ENCODE measurements at regions not wholly inside any gene's neighbourhood (a gene's known extent, or its start where the extent isn't known, plus 50 kb on each side); places are given as distances from the start of the nearest gene placed in this dataset.
"Not testable (repeated sequence)": the region's sequence is repeated elsewhere in the genome, so short reads cannot be mapped to it uniquely, and the experiment has no call there.

DNA sequence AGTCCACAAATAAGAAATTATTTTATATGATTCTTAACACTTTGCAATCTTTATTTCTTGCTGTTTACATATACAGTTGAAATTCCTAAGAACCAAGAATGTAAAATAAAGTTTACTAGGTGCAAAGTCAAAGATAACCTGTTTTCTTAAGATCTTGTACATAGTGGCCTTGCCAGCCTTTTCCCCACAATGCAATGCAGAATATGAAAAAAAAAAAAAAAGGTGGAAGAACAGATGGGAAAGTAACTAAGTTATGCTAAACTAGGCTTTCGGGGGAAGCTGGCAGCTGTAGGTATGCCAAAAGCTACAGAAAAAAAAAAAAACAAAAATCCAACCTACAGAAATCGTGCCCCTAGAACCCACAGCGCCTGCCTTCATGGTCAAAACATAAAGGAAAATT, 1588.4 kb downstream of the STIM2 start:
- no peak for DNase-seq
- Histone ChIP-seq H3K4me1 (no peaks in the 10 kb centered on the region), H3K36me3 (no peaks in the 10 kb centered on the region), H3K27ac (no peak overlapping the region), H3K4me3 (no peak overlapping the region), H3K9me3 (peaks cover 0 to 6% (median 3%) of the 10 kb centered on the region in 4 donors), H3K27me3 (no peaks in the 10 kb centered on the region)
- intact Hi-C loops (cut with DNase I; ENCODE audit: low total_unique reads) = no loop called here
- no peak for TF ChIP-seq POLR2AphosphoS5 (IDR thresholded peaks at IDR 0.05)
- no peak for TF ChIP-seq EP300 (IDR thresholded peaks at IDR 0.05)
- TF ChIP-seq, protein P1, sequence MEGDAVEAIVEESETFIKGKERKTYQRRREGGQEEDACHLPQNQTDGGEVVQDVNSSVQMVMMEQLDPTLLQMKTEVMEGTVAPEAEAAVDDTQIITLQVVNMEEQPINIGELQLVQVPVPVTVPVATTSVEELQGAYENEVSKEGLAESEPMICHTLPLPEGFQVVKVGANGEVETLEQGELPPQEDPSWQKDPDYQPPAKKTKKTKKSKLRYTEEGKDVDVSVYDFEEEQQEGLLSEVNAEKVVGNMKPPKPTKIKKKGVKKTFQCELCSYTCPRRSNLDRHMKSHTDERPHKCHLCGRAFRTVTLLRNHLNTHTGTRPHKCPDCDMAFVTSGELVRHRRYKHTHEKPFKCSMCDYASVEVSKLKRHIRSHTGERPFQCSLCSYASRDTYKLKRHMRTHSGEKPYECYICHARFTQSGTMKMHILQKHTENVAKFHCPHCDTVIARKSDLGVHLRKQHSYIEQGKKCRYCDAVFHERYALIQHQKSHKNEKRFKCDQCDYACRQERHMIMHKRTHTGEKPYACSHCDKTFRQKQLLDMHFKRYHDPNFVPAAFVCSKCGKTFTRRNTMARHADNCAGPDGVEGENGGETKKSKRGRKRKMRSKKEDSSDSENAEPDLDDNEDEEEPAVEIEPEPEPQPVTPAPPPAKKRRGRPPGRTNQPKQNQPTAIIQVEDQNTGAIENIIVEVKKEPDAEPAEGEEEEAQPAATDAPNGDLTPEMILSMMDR (IDR thresholded peaks at IDR 0.05) = no peak
- TF ChIP-seq POLR2A (IDR thresholded peaks at IDR 0.05) = no peak
- WGBS, 5 donors = 56 to 73% (median 68%) methylated on average over 3 of the region's 3 CpGs

DNA sequence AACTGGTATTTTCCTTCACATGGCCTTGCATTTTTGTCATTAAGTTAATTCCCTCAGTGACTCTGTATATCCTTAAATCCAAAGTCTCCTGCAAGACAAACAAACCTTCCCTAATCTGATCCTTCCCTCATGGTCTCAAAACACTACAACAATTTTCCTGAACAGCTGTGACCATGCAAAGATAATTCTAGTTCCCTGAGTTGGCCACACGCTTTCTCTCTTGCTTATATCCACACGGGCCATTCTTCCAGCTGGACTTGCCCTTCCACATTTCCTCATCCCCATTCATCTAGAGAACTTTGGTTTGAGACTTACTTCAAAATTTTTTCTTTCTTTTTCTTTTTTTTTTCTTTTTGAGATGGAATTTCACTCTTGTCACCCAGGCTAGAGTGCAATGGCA, 1590.7 kb downstream of the STIM2 start:
- no peak for DNase-seq
- no peaks in the 10 kb centered on the region for H3K27me3 ChIP-seq
- TF ChIP-seq EP300 (IDR thresholded peaks at IDR 0.05) = no peak
- TF ChIP-seq POLR2A (IDR thresholded peaks at IDR 0.05) = no peak
- TF ChIP-seq, protein P1 (IDR thresholded peaks at IDR 0.05) = no peak
- no peak for TF ChIP-seq POLR2AphosphoS5 (IDR thresholded peaks at IDR 0.05)
- peaks cover 0 to 6% (median 3%) of the 10 kb centered on the region in 4 donors for H3K9me3 ChIP-seq
- H3K4me3 ChIP-seq = no peak overlapping the region
- intact Hi-C loops (cut with DNase I; ENCODE audit: low total_unique reads) = no loop called here
- no peak overlapping the region for H3K27ac ChIP-seq
- H3K36me3 ChIP-seq = no peaks in the 10 kb centered on the region
- WGBS, 5 donors = 67 to 80% (median 76%) methylated on average over 2 of the region's 2 CpGs
- no peaks in the 10 kb centered on the region for H3K4me1 ChIP-seq

DNA sequence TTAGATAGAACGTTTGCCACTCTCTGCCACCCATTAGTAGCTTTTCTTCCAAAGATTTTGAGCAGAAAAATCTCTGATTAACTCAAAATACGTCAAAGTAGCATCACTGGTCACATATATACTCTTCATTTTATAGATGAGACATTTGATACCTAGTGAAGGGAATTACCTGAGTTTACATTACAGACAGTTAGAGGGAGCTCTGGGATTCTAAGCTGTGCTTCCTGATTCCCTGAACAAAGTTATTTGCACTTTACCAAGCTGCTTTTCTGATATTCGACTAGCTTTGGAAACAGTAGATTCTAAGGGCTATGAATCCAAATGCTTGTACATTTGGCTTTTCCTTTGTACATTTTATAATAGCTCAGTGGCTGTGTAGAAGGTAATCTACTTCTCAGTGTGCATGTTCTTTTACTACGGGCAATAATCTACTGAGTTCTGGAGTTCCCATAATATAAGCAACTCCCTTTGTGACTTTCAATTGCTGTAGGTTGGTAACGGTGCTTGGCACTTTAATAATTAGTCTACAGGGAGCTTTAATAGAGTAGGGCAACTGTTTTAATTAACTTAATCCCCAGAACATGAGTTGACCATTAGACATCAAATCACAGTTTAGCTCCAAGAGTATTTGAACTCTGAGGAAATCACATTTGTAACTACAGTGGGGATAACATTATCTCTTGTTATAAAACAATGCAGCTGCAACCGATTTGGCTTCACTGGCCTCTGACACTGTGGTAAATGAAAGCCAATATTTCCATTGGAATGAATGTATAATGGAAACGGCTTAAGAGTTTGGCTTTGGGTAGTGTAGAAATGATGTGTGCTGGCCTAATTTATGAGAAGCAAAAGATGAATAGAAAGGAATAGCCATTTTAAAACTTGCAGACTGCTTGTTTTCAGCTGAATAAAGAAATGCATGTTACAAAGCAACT, 1602.4 kb downstream of the STIM2 start:
- Histone ChIP-seq H3K27ac (no peak overlapping the region), H3K4me1 (no peaks in the 10 kb centered on the region), H3K4me3 (no peak overlapping the region), H3K36me3 (no peaks in the 10 kb centered on the region), H3K27me3 (no peaks in the 10 kb centered on the region), H3K9me3 (no peaks in the 10 kb centered on the region)
- intact Hi-C loops (cut with DNase I; ENCODE audit: low total_unique reads) = no loop called here
- TF ChIP-seq, protein P1 (IDR thresholded peaks at IDR 0.05) = no peak
- no peak for TF ChIP-seq POLR2AphosphoS5 (IDR thresholded peaks at IDR 0.05)
- TF ChIP-seq POLR2A (IDR thresholded peaks at IDR 0.05) = no peak
- no peak for TF ChIP-seq EP300 (IDR thresholded peaks at IDR 0.05)
- 28 to 39% (median 29%) methylated on average over 7 of the region's 7 CpGs for WGBS, 5 donors
- DNase-seq = peak in 1 of 2 donors; percentile 41

DNA sequence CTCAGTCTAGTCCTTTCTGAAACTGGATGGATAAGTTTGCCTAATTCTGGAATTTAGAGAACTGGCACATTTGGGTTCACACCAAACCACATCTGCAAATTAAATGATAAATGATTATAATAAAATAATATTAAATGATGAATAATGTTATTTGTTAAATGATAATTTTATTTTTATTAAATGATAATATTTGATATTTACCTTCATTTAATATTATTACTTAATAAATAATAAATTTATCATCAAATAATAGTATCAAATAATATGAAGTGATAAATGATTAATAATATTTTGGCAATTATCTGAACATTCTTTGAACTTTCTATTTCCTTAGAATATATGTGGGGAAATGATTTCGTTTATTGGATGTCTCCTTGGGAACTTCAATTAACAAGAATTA, 1604.2 kb downstream of the STIM2 start:
- intact Hi-C loops (cut with DNase I; ENCODE audit: low total_unique reads) = no loop called here
- no peak for DNase-seq
- H3K27ac ChIP-seq = no peak overlapping the region
- no peak for TF ChIP-seq POLR2A (IDR thresholded peaks at IDR 0.05)
- TF ChIP-seq, protein P1 (IDR thresholded peaks at IDR 0.05) = no peak
- TF ChIP-seq EP300 (IDR thresholded peaks at IDR 0.05) = no peak
- no peak for TF ChIP-seq POLR2AphosphoS5 (IDR thresholded peaks at IDR 0.05)
- no peaks in the 10 kb centered on the region for H3K36me3 ChIP-seq
- H3K27me3 ChIP-seq = no peaks in the 10 kb centered on the region
- no peaks in the 10 kb centered on the region for H3K9me3 ChIP-seq
- no peak overlapping the region for H3K4me3 ChIP-seq
- no peaks in the 10 kb centered on the region for H3K4me1 ChIP-seq
- WGBS, 5 donors = 55 to 82% (median 63%) methylated on average over 1 of the region's 1 CpG

DNA sequence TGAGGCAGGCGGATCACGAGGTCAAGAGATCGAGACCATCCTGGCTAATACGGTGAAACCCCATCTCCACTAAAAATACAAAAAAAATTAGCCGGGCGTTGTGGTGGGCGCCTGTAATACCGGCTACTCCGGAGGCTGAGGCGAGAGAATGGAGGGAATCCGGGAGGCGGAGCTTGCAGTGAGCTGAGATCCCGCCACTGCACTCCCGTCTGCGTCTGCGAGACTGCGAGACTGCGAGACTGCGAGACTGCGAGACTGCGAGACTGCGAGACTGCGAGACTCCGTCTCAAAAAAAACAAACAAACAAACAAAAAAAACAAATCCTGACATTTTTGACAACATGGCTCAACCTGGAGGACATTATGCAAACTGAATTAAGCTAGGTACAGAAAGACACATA, 1606.2 kb downstream of the STIM2 start:
- H3K4me1 ChIP-seq; DNase-seq; H3K36me3 ChIP-seq; H3K9me3 ChIP-seq; intact Hi-C loops (cut with DNase I; ENCODE audit: low total_unique reads); H3K27me3 ChIP-seq; H3K27ac ChIP-seq; H3K4me3 ChIP-seq: not testable (repeated sequence)
- WGBS, 5 donors = 95 to 98% (median 96%) methylated on average over 24 of the region's 24 CpGs
